A172 (cell line): ENCODE measurements at regions not wholly inside any gene's neighbourhood (a gene's known extent, or its start where the extent isn't known, plus 50 kb on each side); places are given as distances from the start of the nearest gene placed in this dataset.
A peak's percentile ranks its signal among the peaks of the same experiment; 100 is the strongest.

ENCODE experiments used
- DNase-seq: peaks from one replicate; pipeline ENCODE4 v3.0.0-alpha.2; 2015; ENCODE audit warnings: low spot score

DNA sequence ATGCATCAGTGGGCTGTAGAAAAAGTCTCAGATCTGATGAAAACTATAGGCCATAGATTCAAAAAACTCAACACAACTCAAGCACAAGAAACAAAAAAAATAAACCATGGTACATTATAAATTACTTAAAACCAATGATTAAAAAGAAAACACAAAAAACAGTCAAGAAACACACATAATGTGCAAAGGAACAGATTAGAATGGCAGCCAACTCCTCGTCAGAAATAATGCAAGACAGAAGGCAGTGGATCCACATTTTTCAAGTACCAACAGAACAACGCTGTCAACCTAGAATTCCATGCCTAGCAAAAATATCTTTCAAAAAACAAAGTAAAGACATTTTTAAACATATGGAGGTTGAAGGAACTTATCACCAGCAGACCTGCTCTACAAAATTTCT is 69.7 kb downstream of the PSMB1 start:
- DNase-seq: no peak

DNA sequence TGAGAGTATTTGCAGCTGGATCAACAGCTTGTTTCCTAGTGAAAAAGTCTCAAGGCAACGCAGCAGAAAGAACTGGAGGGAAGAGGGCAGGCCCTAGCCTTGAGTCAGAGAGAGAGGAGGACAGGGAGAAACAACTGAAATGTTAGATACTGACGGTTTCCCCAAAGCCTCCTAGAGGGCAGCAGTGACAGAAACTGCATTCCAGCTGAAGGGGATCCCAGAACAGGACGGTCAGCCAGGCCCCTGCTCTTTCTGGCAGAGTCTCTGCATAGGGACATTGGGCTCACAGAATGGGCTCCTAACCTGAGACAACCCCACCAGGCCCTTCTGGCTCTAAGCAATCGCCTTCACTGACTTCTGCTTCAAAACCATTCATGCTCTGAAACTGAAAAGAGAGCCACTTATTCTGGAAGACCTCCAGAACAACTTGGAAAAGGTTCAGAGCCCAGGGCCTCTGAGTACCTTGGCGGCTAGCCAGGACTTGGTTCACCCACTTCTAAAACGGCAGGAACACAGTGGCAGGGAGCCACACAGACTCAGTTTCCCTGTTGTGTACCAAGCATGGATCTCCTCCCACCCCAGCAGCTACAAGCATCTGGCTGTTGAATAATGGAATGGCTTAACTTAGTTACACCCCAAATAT is 72.9 kb downstream of the PSMB1 start:
- no peak for DNase-seq

DNA sequence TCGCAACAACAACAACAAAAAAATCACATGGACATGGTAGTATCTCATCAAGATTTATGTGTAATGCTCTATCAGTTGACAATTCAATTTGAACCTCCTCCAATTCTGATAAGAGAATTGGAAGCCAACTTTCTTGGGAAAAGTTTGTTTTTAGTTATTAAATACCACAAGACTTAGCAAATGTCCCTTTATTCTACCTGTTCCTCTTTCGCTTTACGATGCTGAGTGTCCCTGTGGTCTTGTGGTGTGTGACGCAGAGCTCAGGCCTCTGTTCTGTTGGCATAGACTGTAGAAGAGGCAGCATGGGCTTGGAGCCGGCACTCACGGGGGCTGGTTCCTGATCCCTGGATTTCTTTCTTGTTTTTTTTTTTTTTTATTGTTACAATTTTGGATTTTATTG is 76.7 kb downstream of the PSMB1 start:
- DNase-seq: no peak

DNA sequence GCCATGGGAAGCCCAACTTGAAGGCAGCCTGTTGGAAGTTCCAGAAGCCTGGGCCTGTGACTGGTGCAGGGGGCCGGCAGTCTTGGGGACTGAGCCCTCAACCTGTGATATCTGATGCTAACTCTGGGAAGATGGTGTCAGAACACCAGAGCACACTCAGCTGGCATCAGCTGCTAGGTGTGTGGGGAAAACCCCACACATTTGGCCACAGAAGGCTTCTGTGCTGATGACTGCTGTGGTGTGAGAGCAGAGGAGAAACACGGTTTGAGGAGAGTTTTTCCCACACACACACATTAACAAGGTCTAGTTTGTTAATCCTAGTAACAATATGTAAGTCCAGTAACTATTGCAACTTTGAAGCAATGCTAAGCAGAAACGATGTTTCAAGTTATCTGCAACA is 78.0 kb downstream of the PSMB1 start:
- DNase-seq: no peak

DNA sequence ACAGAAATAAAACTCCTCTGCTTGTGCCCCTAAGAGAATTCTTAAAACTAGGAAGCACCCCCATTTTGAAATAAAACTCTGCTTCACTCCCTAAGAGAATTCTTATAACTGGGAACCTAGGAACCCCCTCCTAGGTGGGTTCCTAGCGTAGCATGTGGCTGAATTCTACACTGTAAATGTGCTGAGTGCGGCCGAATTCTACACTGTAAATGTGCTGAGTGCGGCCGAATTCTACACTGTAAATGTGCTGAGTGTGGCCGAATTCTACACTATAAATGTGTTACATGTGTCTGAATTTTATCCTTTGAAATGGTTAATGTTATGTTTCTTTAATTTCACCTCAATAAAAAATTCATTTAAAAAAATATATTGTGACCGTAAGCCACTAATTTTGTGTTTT is 79.3 kb downstream of the PSMB1 start:
- no peak for DNase-seq

DNA sequence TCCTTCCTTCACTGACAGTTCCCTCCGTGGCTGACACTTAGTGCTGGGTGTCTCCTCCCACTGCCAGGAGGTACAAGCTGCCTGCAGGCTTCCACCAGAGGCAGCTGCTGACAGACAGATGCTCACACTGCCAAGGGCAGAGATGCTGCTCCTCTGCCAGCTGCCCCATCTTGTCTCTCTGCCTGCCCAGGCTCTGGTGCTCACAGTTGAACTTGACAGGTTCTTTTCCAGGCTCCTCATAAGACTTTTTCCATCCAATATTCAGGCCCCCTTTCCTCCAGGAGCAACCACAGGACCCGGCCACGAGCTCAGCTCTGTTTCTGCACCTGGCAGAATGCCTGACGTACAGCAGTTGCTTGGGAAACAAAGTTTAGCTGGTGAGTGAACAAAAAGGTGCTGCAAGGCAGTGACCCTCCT is 79.8 kb downstream of the PSMB1 start:
- DNase-seq: no peak

DNA sequence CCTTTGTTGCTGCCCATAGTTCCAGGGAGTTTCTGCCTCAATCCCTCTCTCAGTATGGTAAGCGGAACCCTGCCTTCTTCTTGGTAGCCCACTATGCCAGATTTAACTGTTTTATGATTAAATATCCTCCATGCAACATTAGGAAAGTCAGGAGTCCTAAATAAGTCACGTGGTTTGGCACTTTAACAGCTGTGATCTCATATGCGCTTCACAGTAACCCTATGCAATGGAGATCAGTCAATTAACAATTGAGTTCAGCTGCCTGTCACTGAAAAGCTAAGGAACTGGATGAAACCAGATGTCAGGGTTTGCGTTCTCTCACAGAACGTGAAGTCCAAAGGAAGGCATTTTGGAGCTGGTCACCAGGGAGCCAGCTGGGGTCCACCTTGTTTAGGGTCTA is 81.6 kb downstream of the PSMB1 start:
- DNase-seq: no peak

DNA sequence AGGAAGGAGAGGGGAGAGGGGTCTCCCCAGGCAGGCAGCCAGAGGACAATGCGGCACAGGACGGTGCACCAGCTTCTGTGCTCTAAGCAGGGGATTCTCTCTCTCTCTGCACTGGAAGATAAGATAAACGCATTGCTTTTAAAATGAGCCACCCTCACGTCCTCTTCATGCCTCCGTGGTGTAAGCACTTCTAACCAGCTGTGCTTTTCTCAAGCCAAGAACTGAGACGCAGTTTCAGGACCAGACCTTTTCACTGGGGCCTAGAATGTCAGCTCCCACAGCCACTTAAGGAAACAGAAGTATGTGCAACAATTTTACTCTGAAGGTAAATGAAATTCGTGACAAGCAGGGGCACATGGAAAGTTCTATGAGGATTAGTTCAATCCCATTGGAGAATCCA is 82.4 kb downstream of the PSMB1 start:
- no peak for DNase-seq

DNA sequence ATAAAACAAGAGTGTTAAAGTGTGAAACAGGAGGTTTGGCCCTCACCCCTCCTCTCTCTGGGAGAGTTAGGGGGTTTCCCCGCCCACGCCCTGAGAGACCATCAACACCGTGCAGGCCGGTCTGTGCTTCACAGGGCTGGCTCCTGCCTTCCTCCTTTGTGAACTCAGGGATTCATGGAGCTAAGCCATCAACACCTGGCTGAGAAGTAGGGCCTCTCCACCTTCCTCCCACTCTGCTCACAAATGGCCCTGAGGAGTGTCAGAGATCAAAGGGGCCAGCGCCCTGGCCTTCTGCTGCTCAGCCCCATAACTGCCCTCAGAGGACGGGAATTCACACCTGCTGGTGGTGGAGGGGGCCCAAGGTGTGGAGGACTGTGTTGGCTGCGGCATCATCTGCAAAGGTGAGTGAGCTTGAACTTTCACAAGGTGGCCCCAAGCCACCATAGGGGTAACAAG is 88.6 kb downstream of the PSMB1 start:
- DNase-seq: no peak

DNA sequence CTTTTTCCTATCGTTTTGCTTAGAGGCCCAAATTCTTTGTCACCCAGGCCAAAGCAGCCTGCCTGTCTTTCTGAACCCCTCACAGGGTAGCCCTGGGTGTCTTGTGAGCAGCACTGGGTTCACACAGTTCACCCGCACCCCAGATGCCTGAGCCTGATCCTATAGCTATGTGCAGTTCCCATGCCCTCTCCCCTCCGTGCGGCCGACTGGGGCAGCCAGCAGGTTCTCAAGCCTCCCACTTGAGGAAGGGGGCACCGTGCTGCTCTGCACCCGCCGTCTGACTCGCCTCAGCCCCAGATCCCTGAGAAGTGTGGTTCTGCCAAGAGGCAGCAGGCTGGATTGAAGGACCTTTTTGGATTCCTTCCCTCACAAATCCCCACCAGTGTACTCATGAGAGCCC is 89.0 kb downstream of the PSMB1 start:
- no peak for DNase-seq

DNA sequence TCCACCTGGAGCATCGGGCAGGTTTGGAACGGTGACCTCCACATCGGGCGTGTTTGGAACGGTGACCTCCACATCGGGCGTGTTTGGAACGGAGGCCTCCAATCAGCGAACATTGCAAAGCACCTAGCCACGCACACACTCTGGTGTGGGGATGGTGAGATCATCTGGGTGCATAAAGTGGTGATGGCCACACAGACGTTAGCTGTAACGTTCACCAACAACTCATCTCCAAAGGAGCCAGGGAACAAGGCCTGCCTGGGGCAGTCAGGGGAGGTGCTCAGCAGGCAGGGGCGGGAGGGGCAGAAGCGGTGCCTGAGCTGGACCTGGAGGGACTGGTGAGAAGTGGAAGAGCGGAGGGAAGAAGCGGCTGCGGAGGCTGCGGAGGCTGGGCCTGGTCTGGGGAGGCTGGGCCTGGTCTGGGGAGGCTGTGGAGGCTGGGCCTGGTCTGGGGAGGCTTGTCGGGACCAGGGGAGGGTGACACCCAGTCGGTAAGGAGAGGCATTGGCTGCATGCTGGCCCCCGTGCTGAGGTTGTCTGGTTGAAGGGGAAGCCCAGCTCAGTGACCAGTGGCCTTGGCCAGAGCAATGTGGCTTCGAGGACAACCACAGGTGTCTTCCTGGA is 89.9 kb downstream of the PSMB1 start:
- no peak for DNase-seq

DNA sequence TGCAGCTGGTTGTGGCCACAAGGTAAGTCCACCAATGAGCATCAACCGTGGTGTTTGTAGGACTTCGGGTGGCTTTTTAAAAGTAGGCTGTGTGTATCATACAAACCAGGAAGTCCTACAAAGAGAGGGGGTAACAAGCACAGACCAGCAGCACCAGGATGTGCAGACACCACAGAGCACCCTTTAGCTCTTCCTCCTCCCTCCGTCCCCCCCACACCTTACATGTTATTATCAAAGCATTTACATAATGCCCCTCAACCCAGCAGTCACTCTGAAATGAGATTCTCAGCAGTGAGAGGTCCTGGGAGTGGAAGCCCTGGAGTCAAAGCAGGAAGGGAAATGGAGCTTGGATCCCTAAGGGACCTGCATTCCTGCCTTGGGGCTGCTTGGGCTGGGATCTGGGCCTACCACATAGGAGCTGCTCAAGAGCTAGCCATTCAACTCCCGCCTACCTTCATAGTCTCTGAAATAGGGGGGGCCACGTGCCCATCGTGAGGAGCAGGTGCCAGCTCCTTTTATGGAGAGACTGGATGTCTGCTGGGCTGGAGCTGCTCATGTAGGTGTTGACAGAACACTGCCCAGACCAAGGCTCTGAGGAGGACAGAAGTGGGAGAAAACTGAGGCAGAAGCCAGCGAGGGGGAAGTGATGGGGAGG is 90.6 kb downstream of the PSMB1 start:
- DNase-seq: no peak

DNA sequence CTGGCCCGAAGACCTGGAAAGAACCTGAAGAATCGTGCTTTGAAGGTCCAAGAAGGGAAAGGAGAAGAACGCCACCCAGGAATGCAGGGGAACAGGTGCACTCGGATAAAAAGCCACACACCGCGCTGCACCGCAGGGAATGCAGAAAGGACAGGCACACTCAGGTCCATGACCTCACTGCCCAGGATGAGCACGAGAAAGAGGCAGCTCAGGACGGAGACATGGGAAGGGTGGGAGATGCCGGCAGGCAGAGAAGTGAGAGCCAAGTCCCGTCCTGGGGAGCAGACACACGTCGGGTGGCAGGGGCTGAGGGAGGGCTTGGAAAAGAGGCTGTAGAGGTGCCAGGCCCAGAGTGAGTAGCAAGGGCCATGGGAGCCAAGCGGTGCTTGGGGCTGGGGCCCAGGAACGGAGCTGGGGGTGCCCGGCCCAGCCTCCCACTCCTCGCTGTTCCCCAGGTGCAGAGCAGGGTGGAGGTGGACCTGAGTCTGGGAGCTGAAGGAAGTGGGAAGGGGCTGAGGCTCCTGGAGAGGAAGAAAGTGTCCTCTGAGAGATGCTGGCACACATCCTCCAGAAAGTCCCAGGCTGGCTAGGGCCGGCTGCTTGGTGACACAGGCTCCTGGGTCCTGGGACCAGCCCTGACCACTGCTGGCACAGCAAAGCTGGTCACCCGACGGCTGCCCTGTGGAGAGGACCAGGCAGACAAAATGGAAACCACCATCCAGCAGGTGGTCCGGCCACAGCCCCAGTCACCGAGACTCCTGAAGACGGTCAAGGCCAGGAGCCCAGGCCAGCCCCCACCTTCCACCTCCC is 91.3 kb downstream of the PSMB1 start:
- no peak for DNase-seq

DNA sequence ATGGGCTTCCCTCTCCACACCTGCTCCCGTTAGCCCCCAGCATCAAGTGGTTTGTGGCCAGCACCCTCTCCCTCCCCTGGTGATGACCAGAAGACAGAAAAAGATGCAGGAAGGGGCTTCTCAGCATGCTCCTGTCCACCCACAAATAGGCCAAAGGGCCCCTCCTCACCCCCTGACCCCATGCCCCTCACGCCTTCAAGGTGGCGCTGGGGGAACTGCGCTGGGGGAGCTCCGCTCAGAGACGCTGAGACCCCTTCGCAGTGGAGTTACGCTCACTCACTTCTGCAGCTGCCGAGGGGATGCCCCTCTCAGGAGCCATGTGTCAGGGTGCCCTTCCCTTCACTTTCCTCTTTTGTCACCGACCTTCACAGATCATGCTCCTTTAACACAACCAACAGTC is 92.0 kb downstream of the PSMB1 start:
- DNase-seq: no peak

DNA sequence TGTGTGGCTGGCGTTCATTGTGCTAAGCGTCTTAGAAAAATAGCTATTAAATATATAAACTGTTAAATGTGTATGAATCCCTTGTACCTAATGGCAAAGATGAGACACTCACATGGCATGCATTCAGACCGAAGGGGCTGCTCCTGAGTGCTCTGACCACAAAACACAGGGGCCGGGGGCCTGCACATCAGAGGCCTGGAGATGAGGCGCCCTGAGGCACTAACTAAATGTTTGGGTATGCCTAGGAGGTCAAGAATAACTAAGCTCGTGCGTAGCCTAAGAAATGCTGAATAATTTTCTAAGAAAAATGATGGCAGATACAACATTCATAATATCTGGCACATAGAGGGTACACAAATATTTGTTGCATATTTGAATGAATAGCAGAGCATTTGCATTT is 92.5 kb downstream of the PSMB1 start:
- DNase-seq: no peak

DNA sequence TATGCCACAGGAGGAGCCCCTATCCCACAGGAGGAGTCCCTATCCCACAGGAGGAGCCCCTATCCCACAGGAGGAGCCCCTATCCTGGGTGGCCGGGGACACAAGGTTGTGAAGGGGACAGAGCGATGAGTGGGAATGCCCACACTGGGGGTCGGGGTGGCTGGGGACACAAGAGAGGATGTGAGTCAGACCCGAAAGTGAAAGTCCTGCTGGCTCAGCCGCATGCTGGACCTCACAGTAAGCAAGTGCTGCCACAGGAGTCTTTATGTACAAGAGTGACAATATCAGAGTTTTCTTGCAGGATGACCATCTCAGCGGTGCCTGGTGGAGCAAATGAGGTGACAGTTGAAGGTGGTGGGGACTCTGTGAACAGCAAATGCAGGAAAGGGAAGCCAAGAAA is 93.7 kb downstream of the PSMB1 start:
- DNase-seq: peak; percentile 63

DNA sequence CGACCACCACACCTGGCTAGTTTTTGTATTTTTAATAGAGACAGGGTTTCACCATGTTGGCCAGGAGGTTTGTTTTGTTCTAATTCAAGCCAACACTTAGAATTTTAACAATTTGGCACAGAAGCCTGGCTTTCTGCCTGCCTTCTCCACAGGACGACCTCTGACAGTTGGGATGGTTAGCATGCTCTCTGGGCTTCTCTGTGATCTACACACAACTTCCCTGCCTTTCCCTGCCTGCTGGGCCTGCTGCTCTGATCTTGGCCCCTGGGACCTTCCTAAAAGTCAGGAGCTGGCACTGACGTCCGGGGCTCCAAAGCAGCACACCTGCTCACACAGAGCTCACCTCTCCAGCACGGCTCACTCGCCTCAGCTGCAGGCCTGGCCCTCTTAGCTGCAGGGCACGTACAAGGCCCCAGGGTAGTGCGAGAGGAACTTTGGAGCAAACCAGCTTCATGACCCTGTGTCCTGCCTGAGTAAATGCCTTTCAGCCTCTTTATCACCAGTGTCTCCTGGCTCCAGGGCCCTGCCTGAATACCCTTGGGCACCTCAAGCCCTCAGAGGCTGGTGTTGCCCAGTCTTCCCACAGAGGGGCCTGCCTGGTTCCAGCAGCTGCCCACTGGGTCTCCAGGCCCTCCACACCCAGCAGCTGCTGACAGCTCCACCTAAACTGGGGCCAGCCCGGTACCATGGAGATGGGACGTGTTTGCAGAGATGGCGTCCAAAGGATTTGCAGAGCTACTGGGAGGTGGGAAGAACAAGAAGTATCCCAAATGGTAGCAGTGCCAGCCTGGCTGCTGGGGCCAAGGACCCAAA is 96.0 kb downstream of the PSMB1 start:
- DNase-seq: no peak
